Common myeloid progenitor, CD34-positive (primary cell): ENCODE measurements at regions not wholly inside any gene's neighbourhood (a gene's known extent, or its start where the extent isn't known, plus 50 kb on each side); places are given as distances from the start of the nearest gene placed in this dataset.

Experiments
- CTCF ChIA-PET: fragments of 350-600 bp; sonication (Branson Sonifier 250); formaldehyde crosslinking; loops from one replicate; lab custom pipeline; 2021; ENCODE audit warnings: antibody characterized with exemption; lab: Charles Lee
- POLR2A ChIA-PET: fragments of 350-600 bp; sonication (Branson Sonifier 250); formaldehyde crosslinking; loops from one replicate; lab custom pipeline; 2021; ENCODE audit warnings: antibody characterized with exemption; lab: Charles Lee
- DNase-seq, 3 donors: peaks; one replicate each; pipeline versions ENCODE4 v3.0.0 to v3.0.0-alpha.2; 2013
- H3K27ac ChIP-seq, 2 experiments: 1 replicate in 1 of 2; 2 replicates in 1 of 2; pipeline ENCODE4 v1.7.0; 2013; ENCODE audit warnings: inconsistent platforms in 2 of 2, low read length in 2 of 2, mild to moderate bottlenecking in 2 of 2, low read depth in 1 of 2, moderate library complexity in 1 of 2; ENCODE audit not compliant: severe bottlenecking in 2 of 2, insufficient read depth in 1 of 2, poor library complexity in 1 of 2
- H3K27me3 ChIP-seq, 5 experiments: replicated peaks in 2 of 5; 1 replicate in 3 of 5; 2 replicates in 2 of 5; pipeline versions ENCODE4 v1.6.1 to v1.7.0; 2013; ENCODE audit warnings: low read length in 4 of 5, mild to moderate bottlenecking in 2 of 5, moderate library complexity in 2 of 5, inconsistent platforms in 1 of 5; ENCODE audit not compliant: insufficient read depth in 5 of 5, control insufficient read depth in 4 of 5
- H3K36me3 ChIP-seq, 4 experiments: 1 replicate in 2 of 4; 2 replicates in 2 of 4; pipeline versions ENCODE4 v1.6.1 to v1.7.0; 2013; ENCODE audit warnings: low read length in 3 of 4, control low read depth in 1 of 4, mild to moderate bottlenecking in 1 of 4; ENCODE audit not compliant: control insufficient read depth in 4 of 4, insufficient read depth in 4 of 4
- H3K4me1 ChIP-seq, 4 experiments: 1 replicate in 3 of 4; 2 replicates in 1 of 4; pipeline versions ENCODE4 v1.6.1 to v1.7.1; 2013; ENCODE audit warnings: low read length in 3 of 4, mild to moderate bottlenecking in 3 of 4, control low read depth in 1 of 4, inconsistent platforms in 1 of 4, moderate library complexity in 1 of 4; ENCODE audit not compliant: control insufficient read depth in 4 of 4, insufficient read depth in 4 of 4; ENCODE audit errors: control extremely low read depth in 1 of 4
- H3K4me3 ChIP-seq, 7 experiments: 1 replicate in 4 of 7; 2 replicates in 3 of 7; pipeline versions ENCODE4 v1.5.1 to v1.7.0; 2013; ENCODE audit warnings: mild to moderate bottlenecking in 7 of 7, low read length in 6 of 7, moderate library complexity in 6 of 7, inconsistent platforms in 2 of 7, low read depth in 2 of 7, control low read depth in 1 of 7; ENCODE audit not compliant: insufficient read depth in 4 of 7, control insufficient read depth in 1 of 7; ENCODE audit errors: extremely low read depth in 1 of 7
- H3K9me3 ChIP-seq, 5 experiments: 1 replicate in 4 of 5; 2 replicates in 1 of 5; pipeline versions ENCODE4 v1.6.1 to v1.7.1; 2013; ENCODE audit warnings: low read length in 4 of 5, mild to moderate bottlenecking in 2 of 5, inconsistent platforms in 1 of 5, low read depth in 1 of 5, moderate library complexity in 1 of 5; ENCODE audit not compliant: control insufficient read depth in 4 of 5, insufficient read depth in 2 of 5; ENCODE audit errors: control extremely low read depth in 1 of 5
- WGBS: methylation state at CpG from one replicate; pipeline ENCODE4 v1.1.5; 2013; ENCODE audit not compliant: insufficient coverage; 5-methylcytosine and 5-hydroxymethylcytosine counted together

DNA sequence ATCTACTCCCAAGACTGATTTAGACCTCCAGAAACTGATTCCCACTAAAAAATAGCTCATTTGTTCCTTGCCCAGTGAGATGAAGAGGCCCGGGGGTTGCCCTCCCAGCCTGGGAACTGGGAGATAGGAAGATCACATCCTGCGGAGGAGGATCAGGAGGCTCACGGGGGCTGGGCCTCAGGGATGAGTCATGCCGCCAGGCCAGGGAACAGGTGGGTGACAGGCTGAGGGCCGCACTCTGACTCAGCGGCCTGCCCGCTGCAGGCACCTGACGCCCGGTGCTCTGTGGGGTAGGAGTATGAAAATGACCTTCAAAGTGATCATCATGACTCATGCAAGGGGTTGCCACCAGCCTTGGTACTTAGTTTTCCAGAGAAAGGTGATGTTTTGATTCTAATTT lies 104.5 kb upstream of the ZPBP start:
- no peak overlapping the region for H3K4me3 ChIP-seq
- ChIA-PET POLR2A (interaction anchor here (0.7 kb wide), 1 partner anchor 208 kb away, joined by 3 read pairs; no protein-coding TSS in a partner anchor), CTCF (interaction anchor here (1.3 kb wide), 1 partner anchor 117 kb away, joined by 4 read pairs; no protein-coding TSS in a partner anchor)
- no peaks in the 10 kb centered on the region for H3K9me3 ChIP-seq
- DNase-seq = peak in 1 of 3 donors; percentile 38
- H3K36me3 ChIP-seq = no peaks in the 10 kb centered on the region
- no peak overlapping the region for H3K27ac ChIP-seq
- peaks cover 5 to 17% (median 12%) of the 10 kb centered on the region in 4 experiments for H3K4me1 ChIP-seq
- no peaks in the 10 kb centered on the region for H3K27me3 ChIP-seq
- WGBS = 96% methylated on average over 7 of the region's 9 CpGs

DNA sequence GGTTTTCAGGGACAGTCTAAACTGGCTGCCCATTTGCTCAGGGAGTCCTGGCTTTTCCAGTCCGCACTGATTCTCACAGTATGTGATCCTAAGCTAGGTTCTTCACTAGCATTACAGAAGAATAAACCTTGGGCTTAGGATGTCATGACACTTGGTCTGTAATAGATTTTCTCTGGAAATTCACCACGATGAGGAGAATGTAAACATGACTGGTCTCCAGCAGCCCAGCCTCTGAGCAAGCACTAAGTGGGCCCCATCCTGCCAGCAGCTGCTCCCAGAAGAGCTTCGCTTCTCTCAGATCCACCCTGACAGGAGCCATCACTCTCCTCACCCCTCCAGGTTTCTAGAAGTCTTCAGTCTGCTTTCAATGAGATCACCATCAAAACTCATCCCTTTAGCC lies 103.7 kb upstream of the ZPBP start:
- no peaks in the 10 kb centered on the region for H3K9me3 ChIP-seq
- peaks cover 5 to 17% (median 12%) of the 10 kb centered on the region in 4 experiments for H3K4me1 ChIP-seq
- POLR2A ChIA-PET = interaction anchor here (0.7 kb wide), 1 partner anchor 209 kb away, joined by 3 read pairs; no protein-coding TSS in a partner anchor
- no peaks in the 10 kb centered on the region for H3K27me3 ChIP-seq
- H3K36me3 ChIP-seq = no peaks in the 10 kb centered on the region
- no peak overlapping the region for H3K27ac ChIP-seq
- CTCF ChIA-PET = interaction anchor here (1.3 kb wide), 1 partner anchor 118 kb away, joined by 4 read pairs; no protein-coding TSS in a partner anchor
- WGBS = 95% methylated on average over 3 of the region's 3 CpGs
- no peak overlapping the region for H3K4me3 ChIP-seq
- DNase-seq = no peak

DNA sequence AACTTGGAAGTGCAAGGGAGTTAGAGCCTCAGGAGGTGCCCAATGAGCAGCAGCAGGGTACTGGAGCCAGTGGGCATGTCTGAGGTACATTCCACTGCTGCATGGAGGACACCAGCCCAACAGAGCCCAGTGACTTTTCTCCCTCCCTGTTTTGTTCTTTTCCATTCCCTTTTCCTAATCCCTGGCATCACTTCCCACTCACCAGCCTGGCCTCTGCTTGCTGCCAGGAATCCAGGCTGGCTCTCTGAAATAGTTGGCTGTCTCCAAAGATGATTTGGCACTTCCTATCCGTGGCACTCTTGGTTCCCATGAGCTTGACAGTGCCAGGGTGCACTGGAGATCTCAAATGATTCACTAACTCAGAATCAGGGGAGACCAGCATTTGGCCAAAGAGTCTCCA lies 97.7 kb upstream of the ZPBP start:
- H3K36me3 ChIP-seq = no peaks in the 10 kb centered on the region
- ChIA-PET POLR2A (no interaction called here), CTCF (interaction anchor here (0.9 to 2.8 kb wide), 5 partner anchors 15 to 425 kb away, joined by 3 to 9 read pairs (median 5); no protein-coding TSS in a partner anchor)
- H3K27me3 ChIP-seq = no peaks in the 10 kb centered on the region
- H3K27ac ChIP-seq = no peak overlapping the region
- WGBS = 86% methylated on average over 1 of the region's 1 CpG
- DNase-seq = no peak
- H3K9me3 ChIP-seq = peaks cover 0 to 6% (median 0%) of the 10 kb centered on the region in 5 experiments
- H3K4me3 ChIP-seq = no peak overlapping the region
- H3K4me1 ChIP-seq = peaks cover 1 to 7% (median 4%) of the 10 kb centered on the region in 4 experiments

DNA sequence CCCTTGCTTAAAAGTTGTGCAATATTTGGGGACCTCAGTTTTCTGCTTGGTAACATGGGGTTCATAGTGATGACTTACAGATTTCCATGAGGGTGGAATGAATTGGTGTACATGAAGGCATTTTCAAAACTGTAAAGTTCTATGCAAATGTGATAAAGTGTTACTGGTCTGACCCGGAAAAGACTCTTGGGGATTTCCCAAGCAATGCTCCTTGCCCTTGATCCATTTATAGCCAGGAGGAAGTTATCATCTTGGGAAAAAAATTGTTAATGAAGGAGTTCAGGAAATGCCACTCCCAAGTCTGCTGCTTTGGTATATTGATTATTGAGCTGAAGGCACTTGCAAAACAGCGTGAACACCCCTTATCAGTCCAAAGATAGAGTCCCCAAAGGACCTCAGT lies 96.3 kb upstream of the ZPBP start:
- Histone ChIP-seq H3K4me3 (no peak overlapping the region), H3K27ac (no peak overlapping the region), H3K27me3 (no peaks in the 10 kb centered on the region), H3K36me3 (no peaks in the 10 kb centered on the region), H3K4me1 (peaks cover 13 to 21% (median 15%) of the 10 kb centered on the region in 4 experiments), H3K9me3 (peaks cover 0 to 6% (median 0%) of the 10 kb centered on the region in 5 experiments)
- ChIA-PET POLR2A (no interaction called here), CTCF (interaction anchor here (0.7 to 1.4 kb wide), 2 partner anchors 17 to 99 kb away, joined by 3 to 5 read pairs; no protein-coding TSS in a partner anchor)
- no peak for DNase-seq
- 94% methylated on average over 2 of the region's 2 CpGs for WGBS

DNA sequence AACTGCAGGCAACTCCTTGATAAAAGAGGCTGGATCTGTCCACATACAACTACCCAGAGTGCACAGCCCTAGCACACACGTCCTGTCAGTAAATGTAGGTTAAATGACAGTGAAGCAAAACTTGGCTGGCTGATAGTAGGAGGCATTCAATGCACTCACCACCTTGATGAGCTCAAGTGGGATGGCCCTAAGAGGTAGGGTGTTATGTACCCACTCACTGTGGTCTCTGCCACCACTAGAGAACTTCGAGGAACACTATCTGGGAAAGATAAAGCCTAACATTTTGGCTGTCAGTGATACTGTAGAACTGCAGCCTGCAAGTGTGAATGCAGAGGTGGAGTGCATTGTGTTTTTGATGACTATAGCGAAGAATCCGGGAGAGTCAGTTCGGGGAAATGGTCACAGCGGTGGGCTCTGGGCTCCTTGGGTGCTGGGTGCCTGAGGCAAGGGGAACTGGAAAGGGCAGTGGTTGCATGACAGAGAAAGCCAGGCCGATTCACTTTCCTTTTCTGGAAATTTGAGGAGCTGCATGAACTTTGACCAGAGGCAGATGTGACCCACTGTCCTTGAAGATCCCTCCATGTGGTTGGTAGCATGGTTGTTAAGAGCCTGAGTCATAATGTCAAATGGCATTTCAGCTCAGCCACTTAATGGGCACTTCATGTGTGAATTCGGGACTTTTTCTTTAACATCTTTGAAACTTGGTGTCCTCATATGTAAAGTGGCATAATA lies 93.1 kb upstream of the ZPBP start:
- Histone ChIP-seq H3K27me3 (no peaks in the 10 kb centered on the region), H3K9me3 (peaks cover 0 to 6% (median 0%) of the 10 kb centered on the region in 5 experiments), H3K4me1 (peaks cover 22 to 54% (median 36%) of the 10 kb centered on the region in 4 experiments), H3K4me3 (no peak overlapping the region), H3K27ac (no peak overlapping the region), H3K36me3 (no peaks in the 10 kb centered on the region)
- WGBS = 96% methylated on average over 7 of the region's 8 CpGs
- ChIA-PET CTCF (interaction anchor here (1.3 to 3.4 kb wide), 5 partner anchors 9 to 81 kb away, joined by 3 to 21 read pairs (median 6); no protein-coding TSS in a partner anchor), POLR2A (interaction anchor here (0.6 kb wide), 1 partner anchor 254 kb away, joined by 4 read pairs; no protein-coding TSS in a partner anchor)
- DNase-seq = no peak

DNA sequence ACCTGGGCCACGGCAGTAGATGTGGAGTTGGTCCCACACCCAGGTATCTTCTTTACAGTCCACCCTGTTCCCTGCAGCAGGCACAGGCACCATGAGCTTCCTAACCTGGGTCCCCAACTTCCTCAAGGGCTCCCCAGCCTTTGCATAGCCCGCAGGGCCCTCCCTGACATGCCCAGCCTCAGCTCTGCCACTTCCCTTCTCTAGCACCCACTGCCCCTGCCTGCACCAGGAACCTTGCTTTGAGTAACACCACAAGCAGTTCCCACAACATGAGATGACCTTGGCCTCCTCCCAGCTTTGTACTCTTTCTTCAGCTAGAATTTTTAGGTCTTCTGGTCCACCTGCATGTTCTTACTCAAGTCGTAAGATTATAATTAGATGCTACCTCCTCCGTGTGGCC lies 92.2 kb upstream of the ZPBP start:
- POLR2A ChIA-PET = interaction anchor here (1.1 kb wide), 1 partner anchor 265 kb away, joined by 3 read pairs; the partner anchor contains the start of gene FIGNL1
- peak overlapping the region in 1 of 2 experiments; percentile 12 for H3K27ac ChIP-seq
- peak overlapping the region in 1 of 7 experiments; percentile 0 for H3K4me3 ChIP-seq
- no peaks in the 10 kb centered on the region for H3K9me3 ChIP-seq
- no peaks in the 10 kb centered on the region for H3K27me3 ChIP-seq
- H3K36me3 ChIP-seq = no peaks in the 10 kb centered on the region
- 61% methylated on average over 4 of the region's 4 CpGs for WGBS
- peaks cover 26 to 62% (median 41%) of the 10 kb centered on the region in 4 experiments for H3K4me1 ChIP-seq
- CTCF ChIA-PET = interaction anchor here (0.7 to 3.4 kb wide), 6 partner anchors 9 to 213 kb away, joined by 3 to 21 read pairs (median 4); no protein-coding TSS in a partner anchor
- peak in 2 of 3 donors; percentile 61 to 71 for DNase-seq
